ENCODE measurements at regions not wholly inside any gene's neighbourhood (a gene's known extent, or its start where the extent isn't known, plus 50 kb on each side); places are given as distances from the start of the nearest gene placed in this dataset.
A peak's percentile ranks its signal among the peaks of the same experiment; 100 is the strongest.
"Not testable (repeated sequence)": the region's sequence is repeated elsewhere in the genome, so short reads cannot be mapped to it uniquely, and the experiment has no call there.

DNA sequence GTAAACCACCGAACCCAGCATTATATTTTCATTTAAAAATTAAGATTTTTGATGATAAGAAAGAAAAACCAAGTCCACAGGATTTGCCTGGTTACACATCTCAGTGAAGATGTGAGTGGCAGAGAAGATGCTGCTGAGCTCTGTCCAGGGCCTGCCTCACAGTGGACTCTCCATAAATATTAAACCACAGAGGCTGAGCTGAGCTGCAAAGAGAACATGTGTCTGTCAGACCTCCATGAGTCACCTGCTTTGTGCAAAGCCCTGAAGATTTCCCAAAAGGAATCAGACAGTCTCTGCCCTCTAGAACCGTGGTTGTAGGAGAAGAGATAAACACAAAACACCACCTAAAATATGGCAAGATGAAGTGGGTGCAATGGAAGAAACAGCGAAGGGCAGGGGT, 127.2 kb upstream of the TSC22D1 start:
- DNase-seq, result peak; percentile 49

DNA sequence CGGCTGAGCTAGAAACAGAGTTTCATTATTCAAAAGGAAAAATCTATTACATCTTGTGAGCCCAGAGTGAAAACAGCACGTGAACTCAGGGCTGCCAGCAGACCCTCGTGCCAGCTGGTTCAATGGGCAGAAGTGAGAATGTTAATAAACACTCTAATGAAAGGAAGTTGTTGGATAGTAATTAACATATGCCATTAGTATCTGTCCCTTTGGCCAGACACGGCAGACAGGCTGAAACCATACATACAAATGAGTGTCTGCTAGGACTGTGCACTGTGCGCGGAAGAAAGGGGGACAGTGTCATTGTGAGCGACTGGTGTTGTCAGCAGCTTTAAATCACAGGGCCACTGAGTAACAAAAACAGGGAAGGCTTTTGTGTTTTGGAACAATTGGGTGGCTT, 121.9 kb upstream of the TSC22D1 start:
- DNase-seq, result no peak

DNA sequence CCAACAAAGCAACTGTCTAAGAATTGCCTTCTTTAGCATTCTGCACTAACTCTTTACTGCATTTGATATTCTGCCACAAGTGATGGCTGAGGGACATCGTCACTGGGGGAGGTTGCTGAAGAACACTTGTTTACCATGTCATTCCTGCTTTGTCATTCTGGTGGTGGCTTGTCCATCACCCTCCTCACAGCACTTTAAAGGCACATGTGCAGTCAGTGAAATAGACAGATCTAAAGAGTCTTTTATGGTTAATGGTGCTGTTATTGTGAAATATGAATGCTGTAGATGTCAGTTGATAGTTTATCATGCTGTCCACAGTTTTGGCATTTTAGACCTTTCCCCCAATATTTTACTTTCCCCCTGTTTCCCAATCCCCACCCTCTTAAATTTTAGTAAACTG, 120.9 kb upstream of the TSC22D1 start:
- DNase-seq, result no peak

DNA sequence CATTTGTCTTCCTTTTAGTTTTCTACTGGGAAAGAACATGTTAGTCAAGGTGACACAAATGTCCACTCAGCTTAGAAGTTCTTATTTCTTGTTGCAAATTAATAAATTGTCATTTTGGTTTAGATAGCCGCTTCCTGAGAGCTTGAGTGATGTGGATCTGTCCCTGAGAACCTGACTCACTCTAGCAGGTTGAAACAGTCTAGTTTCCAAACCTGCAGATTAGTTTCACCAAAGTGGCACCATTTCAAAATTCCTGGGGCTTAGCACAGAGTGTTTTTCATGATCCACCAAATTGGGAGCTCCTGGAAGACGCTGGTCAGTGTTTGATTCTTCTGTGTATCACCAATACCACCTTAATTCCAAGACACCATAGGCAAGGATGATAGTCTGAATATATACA, 119.4 kb upstream of the TSC22D1 start:
- DNase-seq, result no peak

DNA sequence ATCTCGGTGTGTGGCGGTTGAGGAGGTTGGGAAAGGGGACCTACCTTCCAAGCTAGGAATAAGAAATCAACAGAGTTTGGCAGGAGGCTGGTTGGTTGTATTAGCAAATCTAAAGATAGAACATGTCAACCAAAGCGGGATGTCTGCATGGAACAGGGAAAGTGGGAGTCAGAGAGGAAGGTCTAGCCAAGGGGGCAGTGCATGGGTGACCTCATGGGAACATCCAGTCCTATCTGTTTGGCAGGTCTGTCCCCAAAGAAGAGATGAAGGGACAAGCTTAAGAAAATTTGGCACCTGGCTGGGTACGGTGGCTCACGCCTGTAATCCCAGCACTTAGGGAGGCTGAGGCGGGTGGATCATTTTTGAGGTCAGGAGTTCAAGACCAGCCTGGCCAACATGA, 118.7 kb upstream of the TSC22D1 start:
- DNase-seq, result no peak

DNA sequence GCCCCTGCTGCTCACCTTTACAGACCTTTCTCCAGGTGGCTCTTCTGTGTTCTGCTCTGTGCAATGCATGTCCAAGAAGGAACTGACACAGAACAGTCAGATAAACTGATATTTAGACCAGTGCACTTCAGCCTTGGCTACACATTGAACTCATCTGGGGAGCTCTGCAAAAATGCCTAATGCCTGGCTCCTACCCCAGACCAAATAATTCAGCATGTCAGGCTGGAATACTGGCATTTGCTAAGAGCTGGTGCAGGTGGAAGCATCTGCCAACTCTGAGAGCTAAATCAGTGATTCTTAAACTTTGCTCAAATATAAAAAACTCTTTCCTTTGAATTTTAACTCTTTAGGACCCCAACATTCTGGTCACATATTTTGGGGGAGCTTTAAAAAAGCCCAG, 118.2 kb upstream of the TSC22D1 start:
- no peak for DNase-seq

DNA sequence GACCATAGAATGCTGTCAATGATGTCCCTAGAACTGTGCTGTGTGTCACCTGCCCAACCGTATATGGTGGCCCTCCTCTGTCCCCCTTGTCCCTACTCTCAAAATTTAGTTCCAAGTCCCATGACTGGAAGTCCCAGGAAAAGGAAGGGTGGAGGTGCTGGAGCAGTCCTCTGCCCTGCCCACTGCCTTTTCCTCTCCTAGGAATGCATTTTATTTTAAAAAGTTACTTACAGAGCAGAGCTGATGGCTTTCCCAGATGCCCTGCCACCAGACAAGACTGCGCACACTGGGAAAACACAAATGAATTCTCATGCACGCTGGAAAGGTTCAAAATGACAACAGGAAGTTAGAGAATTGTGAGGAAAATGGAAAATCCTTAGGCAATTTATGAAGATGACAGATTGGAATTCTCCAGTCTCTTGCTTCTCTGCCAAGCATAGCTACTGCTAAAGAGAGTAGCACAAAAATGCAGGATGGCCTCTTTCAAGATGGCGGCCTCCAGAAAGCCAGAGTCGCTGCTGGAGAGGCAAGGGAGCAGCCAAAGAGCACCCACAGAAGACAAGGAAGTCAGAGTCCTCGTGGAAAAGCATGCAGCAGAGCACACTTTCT, 117.1 kb upstream of the TSC22D1 start:
- DNase-seq, result no peak

DNA sequence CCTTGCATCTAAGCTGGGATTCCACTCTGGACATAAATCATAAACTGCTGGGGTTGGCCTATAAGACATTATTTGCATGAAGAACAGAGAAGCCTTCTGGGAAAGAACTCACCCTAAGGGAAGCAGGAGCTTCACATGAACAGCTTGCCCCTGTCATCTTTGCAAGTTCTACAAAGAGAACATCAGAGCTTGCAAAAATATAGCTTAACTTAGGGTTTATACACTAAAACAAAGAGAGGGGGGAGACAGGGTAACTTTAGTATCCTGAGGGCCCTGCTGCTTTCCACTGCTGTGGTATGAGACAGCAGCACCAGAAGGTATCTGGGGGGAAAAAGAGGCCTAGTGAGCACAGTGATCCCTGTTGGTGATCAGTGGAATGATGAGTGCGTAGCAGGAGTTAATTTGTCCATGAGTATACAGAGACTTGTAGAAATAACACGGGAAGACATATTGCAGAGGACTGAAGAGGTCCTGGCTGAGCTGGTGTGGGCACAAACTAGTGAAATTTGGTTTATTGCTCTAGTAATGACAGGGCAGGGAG, 116.1 kb upstream of the TSC22D1 start:
- peak; percentile 36 for DNase-seq

DNA sequence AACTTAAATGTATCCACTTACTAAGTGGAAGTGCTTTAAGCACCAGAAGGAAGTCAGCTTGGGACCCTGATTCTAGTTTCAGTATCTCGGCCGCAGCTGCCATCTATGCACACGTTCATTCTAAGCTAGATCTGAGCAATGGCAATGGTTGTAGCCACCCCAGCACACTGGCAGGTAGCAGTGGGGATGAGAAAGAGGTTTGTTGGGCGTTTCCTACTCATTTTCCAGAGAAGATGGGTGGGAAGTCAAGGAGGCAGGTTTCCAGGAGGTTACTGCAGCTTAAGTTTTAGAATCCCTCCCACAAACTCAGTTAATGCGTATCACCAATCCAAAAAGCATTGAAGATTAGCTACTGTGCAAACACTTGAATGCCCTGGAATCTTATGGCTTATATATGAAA, 114.2 kb upstream of the TSC22D1 start:
- DNase-seq, result no peak

DNA sequence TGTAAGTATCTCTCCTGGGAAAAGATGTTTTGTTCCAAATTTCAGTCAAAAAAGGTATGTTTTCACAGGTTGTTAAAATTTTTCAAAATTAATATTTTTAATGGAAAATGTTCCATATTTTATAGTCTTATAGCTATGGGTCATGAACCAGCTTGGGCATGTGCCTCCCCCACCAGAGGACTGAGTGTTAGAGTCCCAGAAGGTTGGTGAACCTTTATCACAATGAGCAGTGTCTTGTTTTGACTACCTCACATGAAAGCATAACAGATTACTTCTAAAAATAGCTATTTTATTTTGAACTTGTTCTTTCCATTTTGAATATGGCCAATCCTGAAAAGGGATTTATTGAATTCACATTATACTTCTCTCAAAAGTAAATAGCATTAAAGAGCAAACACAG, 112.5 kb upstream of the TSC22D1 start:
- no peak for DNase-seq

DNA sequence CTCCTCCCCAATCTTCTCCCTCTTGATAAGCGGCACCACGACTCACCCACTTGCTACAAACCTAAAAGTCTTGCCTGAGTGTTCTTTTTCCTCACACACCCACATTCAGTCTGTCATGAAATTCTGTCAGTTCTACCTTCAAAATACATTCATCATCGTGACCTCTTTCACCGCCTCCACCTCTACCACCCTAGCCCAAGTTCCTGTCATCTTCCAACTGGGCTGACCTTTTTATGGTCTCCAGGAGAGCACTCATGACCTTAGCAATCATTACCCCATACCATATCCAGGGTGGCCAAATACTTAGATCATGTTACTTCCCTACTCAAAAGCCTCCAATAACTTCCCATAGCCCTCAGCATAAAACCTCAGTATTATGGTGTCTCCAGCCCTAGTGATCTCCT, 110.4 kb upstream of the TSC22D1 start:
- DNase-seq, result no peak

DNA sequence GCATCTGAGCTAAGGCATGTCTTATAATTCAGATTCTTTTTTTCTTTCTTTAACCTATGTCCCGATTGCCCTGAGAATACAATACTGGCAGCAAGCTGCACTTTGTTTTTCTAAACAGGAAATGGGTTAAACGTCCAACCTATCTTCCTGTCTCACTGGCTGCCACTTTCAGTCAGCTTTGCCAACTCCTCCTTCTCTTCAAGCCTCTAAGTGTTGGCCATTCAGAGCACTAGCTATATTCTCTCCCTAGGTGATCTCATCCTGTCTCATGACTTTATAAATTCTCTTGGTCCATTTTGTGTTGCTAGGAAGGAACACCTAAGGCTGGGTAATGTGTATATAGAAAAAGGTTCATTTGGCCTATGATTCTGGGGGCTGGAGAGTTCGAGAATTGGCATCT, 109.5 kb upstream of the TSC22D1 start:
- no peak for DNase-seq

DNA sequence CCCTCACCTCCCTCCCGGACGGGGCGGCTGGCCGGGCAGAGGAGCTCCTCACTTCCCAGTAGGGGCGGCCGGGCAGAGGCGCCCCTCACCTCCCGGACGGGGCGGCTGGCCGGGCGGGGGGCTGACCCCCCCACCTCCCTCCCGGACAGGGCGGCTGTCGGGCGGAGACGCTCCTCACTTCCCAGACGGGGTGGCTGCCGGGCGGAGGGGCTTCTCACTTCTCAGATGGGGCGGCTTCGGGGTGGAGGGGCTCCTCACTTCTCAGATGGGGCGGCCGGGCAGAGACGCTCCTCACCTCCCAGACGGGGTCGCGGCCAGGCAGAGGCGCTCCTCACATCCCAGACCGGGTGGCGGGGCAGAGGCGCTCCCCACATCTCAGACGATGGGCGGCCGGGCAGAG, 106.3 kb upstream of the TSC22D1 start:
- not testable (repeated sequence) for DNase-seq

DNA sequence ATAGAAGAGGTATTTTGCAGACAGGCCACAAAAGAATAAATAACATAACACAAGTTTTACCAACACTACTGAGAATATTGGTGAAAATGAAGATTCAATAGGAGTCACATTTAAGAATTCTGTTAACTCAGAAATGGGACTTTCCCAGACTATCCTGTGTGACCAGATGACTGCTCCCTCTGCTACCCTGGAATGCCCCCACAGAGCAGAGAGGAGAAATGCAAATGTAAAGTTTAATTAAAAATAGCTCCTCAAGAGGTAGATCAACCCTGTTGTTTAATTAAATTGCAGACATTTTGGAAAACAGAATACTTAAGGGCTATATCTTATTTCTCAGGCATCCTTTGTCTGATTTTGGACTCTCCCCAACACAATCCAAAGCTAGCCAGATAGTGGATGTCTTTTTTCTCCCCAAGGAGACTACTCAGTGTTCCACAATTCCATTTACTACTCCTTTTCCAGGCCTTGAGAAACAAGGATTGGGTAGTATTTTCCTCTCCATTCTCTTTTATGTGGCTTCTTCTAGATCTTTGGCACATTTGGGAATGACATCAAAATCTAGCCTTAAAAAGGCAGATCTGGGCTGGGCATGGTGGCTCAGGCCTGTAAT, 104.7 kb upstream of the TSC22D1 start:
- DNase-seq, result peak; percentile 13

DNA sequence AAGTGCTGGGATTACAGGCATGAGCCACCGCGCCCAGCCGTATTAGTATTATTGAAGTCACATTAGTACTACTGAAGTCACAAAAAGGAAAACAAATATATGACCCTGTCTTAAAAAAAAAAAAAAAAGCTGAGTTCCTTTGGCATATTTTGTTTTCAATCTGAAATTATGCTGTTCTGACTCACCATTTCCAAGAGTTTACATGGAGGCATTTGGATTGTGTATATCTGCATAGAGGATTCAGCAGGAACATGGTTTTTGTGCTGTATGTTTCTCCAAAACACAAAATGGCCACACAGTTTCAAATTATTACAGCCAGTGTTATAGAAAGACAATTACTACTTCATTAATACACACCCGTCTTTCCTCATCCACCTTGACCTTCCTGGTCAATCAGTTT, 103.5 kb upstream of the TSC22D1 start:
- DNase-seq, result peak; percentile 50

DNA sequence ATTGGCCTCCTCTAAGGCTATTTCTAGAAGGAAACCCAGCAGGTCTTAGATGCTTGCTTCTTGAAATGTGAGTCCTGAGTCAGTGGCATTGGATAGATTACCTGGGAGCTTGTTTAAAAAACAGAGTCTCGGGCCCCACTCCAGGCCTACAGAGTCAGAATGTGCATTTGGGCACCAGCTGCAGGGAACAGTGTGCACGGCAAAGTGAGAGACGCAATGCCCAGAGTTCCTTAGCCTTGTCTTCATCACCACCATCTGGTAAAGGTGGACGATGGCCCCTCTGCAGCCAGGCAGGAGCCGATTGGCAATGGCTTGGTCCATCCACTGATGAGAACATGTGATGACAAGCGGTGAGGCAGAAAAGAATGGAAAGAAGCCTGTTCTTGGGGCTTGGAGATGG, 102.1 kb upstream of the TSC22D1 start:
- DNase-seq, result no peak

DNA sequence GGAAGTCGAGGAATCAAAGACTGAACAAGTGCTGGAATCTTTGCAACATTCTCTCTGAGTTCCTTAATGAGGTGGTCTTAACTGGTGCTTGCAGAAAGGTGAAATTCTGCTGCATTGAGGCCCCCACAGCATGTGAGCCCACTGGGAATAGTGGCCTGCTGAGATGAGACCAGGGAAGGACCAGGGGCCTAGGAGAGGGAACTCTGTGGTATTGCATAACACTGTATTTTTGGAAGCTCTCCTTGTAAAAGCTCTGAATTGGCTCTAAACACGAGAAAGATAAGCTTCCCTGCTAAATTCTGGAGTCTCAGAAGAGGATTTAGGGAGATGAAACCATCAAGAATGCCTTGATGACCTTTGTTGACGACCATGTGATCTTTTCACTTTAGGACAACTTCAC, 100.4 kb upstream of the TSC22D1 start:
- no peak for DNase-seq

DNA sequence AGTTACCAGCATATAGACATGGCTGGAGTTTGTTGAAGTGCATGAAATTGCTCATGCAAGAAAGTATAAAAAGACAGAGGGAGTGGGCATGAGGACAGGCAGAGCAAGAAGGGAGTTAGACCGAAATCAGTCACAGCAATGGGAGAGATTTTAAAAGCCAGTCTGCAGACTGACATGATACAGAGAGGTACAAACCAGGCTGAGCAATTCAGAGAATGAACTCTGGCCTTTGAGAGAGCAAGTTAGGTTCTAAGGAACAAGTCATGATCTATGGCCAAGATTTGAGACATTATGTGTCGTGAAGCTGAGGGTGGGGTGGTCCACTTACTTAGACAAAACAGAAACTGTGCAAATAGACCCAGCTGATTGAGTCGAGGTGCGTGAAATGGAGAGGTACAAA, 93.4 kb upstream of the TSC22D1 start:
- no peak for DNase-seq

DNA sequence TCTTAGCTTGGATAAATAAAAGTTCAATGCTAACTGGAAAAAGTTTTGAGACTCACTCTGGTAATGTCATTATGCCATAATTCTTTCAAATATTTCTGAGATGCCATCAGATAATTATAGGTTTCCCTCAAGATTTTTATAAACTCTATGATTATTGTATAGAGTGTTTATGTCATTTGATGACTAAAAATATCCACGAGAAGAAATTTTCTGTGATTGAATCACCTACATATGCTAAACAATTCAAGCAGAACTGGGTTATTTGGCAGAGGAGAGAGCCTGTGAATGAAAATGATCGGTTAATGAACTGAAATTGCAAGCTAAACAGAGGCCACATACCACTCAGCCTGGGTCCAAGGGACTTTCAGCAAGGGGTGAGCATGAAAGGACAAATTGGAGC, 92.6 kb upstream of the TSC22D1 start:
- DNase-seq, result peak; percentile 84

DNA sequence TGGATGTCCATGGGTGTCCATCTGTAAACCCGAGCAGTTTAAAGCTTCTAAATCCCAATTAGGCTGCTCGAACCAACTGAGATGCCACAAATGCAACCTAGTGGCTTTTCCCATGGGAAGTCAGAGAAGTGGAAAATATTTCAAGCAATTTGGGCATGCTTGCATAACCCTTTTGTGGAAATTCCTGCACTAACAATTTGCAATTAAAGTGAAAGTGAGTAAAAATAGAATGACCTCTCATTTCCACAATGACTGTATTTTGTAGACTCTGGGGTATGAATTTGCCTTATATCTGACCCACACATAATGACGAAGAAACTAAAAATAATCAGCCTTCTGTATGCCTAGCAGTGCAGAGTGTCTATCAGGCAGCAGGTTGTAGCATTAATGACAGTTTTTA, 91.8 kb upstream of the TSC22D1 start:
- DNase-seq, result peak; percentile 85

DNA sequence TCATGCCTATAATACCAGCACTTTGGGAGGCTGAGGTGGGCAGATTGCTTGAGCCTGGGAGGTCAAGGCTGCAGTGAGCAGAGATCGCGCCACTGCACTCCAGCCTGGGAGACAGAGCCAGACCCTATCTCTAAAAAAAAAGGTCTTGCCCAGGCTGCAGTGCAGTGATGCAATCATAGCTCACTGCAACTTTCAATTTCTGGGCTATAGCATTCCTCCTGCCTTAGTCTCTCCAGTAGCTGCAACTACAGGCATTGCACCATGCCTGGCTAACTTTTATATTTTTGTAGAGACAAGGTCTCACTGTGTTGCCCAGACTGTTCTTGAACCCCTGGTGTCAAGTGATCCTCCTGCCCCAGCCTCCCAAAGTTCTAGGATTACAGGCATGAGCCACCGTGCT, 90.4 kb upstream of the TSC22D1 start:
- DNase-seq, result peak; percentile 83

DNA sequence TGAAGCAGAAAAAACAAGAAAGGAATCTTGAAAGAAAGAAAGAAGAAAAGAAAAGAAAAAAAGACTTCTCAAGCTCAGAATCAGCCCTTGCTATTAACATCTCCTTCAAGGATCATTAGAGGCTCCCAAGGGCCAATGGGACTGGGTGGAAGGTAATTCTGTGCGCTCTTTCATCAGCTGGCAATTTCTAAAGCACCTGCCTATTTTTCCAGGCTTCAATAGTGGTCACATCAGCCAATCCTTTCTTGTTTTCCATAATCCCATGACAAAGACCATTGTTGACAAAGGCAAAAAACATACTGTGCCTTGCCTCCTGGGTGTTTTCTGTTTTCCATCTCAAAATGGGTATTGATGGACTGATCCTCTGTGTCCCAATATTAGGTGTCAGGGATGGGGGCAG, 88.2 kb upstream of the TSC22D1 start:
- DNase-seq, result no peak

DNA sequence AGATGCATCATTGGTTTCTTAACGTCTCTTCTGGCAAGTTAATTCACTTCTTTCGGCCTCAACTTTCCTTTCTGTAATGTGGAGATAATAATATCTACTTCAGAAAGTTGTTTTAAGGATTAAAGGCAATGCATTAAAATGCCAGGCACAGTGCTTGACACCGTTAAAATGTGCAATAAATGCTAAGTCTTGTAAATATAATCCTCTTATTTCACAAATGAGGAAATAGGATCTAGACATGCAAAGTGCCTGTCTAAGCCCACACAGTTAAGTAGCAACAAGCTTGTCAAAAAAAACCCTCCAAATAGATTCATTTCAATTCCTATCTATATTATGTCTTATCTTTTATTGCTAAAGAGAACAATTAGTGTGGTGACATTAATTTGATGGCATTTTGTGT, 86.4 kb upstream of the TSC22D1 start:
- DNase-seq, result no peak

DNA sequence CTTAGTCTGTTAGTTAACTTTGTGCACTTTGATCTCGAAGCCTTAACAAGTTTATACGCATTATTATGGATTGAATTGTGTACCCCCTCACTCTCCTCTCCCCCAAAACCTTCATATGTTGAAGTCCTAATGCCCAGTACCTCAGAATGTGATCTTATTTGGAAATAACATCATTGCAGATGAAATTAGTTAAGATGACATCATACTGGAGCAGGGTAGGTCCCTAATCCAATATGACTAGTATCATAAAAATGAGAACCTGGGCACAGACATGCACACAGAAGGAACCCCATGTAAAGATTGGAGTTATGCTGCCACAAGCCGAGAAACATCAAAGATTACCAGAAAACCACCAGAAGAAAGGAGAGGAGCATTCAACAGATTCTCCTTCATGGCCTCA, 85.8 kb upstream of the TSC22D1 start:
- DNase-seq, result no peak

DNA sequence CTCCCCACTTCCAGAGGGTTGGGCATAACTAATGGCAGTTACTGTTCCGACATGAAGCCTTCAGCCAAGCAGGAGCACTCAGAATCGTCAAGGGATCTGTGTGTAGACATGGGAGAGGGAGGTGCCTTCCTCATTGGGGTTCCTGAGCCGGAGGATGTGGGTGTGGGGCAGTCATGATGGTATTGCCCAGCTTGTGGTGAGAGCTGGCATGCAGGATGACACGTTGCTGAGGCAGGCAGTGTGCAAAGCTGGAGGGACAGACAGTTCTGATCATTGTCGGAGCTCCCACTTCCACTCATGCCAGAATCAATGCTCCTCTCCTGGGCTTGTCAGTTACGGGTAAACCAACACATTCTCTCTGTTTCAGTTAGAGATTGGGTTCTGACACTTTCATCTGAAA, 83.9 kb upstream of the TSC22D1 start:
- DNase-seq, result peak; percentile 61
